GM19328 (cell line): ENCODE measurements at regions not wholly inside any gene's neighbourhood (a gene's known extent, or its start where the extent isn't known, plus 50 kb on each side); places are given as distances from the start of the nearest gene placed in this dataset.

ENCODE experiments used
- ATAC-seq: cut with Tn5 transposase; IDR thresholded peaks from one replicate; pipeline ENCODE4 v1.9.1; 2021; ENCODE audit warnings: mild to moderate bottlenecking, moderate library complexity; ENCODE audit not compliant: unreplicated experiment

DNA sequence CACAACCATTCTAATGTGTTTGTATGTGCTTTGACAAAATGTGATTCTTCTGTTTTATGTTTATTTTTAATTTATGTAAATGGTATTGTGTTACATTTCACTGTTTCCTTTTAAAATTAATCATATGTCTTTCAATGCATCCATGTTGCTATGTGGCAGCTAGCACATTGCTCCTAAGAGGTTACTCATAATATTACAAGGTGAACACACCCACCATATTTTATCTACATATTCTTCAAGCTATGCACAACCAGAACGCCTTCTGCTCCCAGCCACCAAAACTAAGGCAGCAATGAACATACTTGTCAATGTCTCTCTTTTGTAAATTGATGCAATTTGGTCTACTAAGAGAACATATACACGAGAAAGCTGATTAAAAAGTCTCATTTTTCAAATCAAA, 160.6 kb upstream of the OSR1 start:
- ATAC-seq: no peak

DNA sequence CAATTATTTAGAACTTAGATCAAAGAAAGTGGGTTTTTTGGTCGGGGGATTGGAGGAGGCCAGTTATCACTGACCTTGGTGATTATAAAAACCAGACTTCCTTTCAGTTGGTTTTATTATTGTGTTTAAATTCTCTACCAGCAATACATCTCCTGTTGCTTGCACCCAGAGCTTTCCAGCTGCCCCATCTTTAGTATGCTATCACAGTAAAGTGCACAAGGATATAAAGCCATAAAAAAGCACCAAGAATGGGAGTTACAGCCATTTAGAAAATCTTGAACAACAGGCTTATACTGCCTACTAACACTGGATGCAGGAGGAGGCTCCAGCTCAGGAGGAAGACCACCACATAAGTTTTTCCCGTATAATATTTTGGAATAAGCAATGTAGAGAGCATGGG, 148.7 kb upstream of the OSR1 start:
- no peak for ATAC-seq

DNA sequence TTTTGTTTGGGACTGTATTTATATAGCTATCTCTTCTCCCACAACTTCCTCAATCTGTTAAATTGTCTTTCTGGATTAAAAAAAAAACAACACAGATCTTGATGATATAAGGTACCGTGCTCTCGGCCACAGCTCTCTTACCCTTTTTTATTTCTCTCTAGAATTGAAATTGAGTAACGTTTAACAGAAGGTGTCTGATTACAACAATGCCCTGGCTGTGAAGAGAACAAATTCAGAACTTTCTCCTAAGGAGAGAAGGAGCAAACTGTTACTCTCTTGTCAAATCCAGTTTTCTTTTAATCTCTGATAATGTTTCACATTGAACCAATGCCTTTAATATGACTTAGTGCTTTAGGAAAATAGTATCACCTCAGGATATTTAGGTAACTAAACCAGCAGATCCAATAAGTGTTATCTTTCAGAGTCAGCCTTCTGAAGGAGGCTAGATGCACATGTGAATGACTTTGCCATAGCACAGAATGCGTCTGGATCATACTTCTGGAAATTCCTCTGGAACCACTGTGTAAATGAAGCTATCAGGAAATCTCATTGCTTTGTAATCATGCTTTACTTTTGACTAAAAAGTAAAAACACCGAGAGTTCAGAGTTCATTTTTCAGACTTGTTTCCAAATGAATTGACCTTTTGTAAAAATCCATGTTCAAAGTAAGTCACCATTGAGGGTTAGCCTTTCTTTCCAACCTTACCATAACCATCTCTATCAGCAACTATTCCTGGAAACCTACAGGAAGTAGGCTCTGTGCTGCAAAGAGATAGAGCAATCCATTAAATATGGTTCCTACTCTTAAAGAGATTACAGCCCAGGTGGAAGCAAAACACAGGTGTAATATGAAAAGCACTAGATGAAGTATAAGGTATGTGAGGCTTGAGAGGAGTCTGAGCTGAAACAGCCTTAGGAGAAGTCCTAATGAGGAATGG, 147.0 kb upstream of the OSR1 start:
- ATAC-seq: no peak

DNA sequence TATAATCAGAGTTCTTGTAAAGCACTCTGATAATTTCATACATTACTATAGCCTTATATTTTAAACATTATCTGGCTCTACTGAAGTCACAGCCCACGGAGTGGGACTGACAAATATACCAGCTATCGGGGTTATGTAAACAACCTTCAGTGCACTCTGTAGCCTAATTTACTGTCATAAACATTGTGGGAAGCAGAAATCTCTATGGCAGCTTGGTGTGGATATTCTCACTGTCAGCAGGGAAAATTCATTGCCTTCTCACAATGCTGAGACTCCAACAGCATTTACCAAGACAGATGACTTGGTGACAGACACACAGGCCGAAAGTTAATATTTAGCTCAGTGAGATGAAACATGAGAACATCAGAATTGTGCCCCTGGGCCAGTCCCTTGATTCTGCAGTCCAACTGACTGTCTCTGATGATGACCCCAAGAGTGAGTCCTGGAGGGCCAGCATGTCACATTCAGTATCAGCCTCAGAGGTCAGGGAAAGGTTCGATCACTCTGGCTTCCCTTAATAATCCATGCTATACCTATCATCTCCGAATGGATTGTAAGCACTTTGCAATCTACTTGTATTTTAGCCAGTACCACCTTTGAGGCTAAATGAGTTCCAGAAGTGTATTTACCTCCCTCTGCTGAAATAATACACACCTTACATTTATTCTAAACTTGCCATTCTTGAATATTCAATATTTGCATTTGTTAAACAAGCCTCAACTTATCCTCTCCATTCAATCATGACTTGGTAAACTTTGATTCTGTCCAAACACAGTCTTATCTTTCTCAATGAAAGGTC, 146.2 kb upstream of the OSR1 start:
- no peak for ATAC-seq

DNA sequence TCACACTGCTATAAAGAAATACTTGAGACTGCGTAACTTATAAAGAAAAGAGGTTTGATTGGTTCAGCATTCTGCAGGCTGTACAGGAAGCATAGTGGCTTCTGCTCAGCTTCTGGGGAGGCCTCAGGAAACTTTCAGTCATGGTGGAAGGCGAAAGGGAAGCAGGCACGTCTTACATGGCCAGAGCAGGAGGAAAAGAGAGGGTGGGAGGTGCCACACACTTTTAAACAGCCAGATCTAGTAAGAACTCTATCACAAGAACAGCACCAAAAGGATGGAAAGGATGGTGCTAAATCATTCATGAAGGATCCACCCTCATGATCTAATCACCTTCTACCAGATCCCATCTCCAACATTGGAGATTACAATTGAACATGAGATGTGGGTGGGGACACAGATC, 145.5 kb upstream of the OSR1 start:
- no peak for ATAC-seq

DNA sequence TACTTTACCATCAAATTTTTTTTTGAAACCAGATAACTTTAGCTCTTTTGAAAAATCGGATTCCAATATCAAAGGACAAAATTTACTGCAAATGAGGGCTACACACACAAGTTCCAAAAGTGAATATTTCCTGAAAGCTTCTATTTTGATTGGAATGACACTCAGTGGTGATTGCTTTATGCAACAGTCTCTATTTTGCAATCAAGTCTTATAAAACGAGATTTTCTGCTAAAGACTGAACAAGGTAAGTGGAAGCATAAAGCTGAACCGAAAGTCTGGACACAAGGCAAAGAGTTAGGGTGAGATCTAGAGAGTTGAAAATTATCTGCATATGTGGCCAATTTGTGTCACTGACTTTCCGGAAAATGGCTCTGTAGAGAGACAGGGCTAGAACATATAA, 145.0 kb upstream of the OSR1 start:
- ATAC-seq: no peak

DNA sequence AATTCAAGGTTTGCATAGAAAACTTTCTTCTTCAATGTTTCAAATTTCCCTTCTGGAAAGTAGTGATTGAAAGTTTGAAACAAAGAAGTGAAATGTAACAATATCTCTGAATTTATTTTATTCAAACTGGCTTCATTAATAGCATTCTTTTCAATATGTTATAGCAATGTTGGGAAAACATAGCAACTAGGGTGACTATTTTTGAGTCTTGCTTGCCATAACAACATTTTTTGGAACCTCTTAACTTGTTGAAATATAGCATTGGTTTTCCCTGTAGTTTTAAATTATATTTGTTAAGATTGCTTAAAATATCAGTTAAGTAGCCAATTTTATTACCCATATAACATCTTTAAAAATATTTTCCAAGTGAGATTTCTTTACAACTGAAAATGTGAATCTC, 141.7 kb upstream of the OSR1 start:
- ATAC-seq: no peak

DNA sequence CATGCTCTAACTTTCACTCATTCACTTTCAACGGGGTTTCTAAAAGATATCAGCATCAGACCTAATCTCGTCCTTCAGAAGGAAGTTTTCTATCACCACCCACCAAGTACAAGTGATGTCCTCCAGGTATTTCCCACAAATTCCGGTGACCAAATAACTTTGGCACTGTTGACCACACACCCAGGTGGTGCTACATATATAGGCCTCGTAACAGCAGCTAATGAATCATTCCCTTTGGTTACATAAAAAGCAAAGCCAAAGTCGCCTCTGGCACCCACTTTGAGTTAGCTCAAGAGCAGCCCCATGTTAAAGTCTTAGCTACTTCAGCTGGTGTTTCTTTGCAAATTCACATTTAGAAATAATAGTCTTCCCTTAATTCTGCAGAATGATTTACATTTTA, 138.2 kb upstream of the OSR1 start:
- no peak for ATAC-seq

DNA sequence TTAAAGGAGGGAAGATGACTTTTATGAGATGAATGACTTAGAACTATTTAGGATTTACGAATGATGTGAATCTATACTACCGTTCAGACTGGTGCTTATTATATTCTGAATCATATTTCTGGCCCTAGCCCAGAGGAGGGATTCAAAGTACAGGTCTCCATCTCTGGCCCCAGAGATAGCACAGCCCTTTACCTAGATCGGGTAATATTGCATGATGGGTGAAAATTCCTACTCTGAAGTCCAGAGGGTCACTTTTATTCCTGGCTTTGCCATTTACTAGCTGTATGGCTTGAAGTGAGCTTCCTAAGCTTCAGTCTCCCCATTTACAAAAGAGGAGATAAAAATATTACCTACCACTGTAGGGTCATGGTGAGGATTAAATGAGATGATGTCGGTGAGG, 135.8 kb upstream of the OSR1 start:
- no peak for ATAC-seq

DNA sequence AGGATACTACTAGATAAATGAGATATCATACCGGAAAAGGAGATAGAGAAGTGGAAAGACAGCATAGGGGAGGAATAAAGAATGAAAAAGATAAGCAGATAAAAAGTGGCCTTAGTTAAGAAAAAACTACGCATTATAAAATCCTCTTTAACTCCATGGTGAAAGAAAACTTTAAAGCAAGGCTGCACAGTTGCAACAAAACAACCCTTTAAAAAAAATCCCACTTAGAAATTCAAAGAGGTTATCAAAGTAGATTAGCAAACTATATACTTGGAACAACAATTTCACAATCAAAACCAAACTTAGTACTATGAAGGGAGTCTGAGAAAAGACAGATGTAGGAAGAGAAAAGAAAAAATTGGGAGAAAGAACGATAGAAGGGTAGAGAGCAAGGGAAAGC, 133.4 kb upstream of the OSR1 start:
- no peak for ATAC-seq

DNA sequence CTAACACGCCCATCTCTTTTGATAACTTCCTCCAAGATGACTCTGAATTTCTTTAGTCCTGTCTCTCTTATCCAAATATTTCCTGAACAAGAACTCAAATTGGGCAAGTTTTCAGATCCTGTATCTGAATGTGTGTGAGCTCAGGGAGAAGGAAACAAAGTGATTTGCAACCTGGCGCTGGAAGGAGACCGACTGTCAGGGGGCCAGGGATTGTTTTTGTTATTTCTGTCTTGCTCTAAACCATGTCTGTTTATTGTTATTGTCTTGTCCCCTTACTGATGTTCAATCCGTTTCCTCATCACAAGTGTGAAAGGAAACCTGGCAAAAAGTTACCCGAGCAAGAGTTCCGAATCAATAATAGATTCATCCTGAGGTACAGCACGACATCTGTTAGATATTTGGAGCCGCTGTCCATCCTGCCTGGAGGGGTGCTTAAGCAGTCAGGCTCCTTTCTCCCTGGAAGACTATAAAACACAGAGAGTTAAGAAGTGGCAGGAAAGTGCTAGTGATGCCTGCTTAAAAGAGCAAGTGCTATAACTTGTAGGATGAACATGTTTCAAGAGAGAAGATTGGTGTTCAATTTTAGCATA, 132.5 kb upstream of the OSR1 start:
- no peak for ATAC-seq

DNA sequence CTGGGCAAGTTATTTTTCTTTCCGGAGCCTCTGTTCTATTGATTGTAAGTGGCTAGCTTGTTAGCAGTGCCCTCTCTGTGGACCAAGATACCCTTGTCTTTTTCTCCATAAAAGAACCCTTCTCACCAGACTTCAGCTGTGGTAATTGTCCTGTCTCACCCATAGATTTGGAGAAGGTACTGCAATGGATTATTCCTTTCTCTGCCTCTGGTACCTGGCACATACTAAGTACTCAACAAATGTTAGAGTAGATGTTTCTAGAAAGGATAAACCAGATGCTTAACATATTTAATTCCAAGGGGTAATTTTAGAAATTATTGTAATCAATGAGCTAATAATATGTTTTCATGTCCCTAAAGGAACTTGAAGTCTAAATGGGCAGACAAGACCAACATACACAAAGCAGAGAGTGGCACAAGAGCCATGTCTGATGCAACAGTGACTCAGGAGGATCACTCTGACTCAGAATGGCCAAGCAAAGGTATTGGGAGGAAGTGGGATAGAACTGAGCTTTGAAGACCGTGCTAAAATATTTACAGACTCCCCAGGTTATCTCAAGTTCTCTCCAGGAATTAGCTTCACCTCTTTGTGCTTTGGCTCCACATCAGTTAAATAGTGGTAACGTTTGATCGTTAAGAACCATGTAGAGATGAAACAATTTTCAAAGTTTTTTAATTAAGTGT, 129.7 kb upstream of the OSR1 start:
- ATAC-seq: no peak

DNA sequence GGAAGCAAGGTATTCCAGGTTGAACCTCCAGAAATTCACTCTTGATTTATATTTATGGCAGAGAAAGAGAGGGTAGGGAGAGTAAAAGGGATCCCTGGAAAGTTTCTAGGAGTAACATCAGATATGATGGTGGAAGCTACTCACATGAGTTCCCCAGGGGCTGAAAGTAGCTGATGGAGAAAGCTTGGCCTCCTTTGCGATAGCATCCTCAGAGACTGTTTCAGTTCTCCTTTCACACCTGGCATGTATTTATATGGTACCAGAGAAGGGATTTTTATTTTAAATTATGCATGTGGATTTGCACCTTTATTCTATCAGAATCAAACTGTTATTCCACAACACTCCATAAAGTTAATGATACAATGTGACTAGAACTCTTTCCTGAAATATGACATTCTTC, 126.3 kb upstream of the OSR1 start:
- ATAC-seq: no peak

DNA sequence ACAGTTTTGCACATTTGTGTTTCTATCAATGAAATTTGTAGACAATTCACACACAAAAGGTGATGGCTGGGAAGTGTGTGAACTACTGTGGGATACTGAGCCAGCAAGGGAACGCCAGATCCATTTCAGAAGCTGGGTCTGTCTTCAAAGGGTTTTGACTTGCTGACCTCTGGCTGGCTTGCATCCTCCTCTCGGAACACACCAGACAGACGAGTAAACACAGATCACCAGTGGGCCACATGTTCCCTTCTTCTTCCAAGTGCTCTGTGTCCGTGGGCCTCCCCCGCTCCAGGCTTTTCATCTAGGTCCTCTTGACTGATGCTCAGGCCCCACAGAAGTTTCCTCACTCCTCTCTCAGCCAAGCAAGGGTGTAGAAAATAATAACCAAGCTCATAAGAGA, 122.2 kb upstream of the OSR1 start:
- no peak for ATAC-seq

DNA sequence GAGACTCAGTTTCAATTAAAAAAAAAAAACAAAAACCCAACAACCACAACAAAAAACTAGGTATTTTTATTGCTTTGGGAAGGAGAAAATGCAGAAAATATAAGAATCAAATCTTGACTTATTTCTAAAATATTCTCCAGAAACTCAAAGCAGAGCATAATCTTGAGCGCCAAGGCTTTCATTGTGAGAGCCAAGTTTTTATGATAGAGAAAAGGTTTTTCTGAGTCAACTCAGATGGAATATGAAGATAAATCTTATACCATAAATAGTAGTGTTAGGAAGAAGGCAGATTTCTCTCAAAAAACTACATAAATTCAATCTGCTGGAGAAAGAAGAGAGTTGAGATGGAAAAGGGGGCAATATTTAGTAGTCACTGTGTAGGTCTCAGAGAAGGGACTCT, 121.2 kb upstream of the OSR1 start:
- ATAC-seq: no peak

DNA sequence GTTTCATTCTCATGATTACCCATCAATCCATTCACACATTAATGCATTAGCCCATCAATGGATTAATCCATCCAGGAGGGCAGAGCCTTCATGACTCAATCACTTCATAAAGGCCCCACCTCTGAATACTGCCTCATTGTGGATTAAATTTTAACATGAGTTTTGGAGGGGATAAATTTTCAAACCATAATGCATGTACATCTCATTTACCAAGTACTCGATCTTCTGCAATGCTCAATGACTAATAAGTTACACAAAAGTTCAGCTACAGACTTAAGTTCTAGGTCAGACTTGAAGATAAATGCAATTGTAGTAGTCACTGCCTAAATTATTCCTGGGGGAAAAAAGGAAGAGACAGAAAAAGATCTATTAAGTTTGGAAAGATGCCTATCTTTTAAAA, 120.0 kb upstream of the OSR1 start:
- no peak for ATAC-seq

DNA sequence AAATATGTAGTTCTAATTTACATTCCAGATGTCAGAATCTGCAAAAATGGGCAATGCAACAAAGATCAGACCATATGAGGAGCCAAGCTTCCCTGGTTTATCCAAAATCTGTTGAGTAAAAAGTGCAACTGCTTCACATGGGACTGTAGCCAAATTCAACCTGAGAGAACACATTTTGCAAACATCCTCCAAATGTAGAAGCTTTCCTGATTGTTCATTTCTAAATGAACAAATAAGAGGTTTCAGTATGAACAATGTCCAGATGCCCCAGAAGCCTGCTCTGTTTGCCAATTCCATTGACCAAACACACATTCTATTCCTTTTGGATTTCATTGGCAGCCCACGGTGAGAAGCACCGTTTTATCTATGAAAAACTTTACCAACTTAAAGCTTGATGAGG, 117.9 kb upstream of the OSR1 start:
- no peak for ATAC-seq

DNA sequence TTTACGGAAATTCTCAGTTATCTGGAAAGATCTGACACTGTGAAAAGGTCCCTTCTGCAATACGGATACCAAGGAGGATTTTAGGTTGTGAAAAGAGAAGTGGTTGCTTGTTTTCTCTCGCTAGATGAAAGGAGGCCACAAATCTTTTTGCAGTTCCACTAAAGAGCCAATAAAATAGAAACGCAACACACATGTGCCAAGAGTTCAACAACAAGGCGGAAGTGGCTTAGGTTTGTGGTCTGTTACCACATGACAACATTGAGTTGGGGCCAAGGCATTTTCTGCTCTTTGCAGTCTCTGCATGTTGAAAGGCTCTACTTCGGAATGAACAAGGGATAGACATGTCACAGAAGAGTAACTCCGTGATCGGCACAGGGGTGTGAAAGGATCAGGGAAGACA, 115.7 kb upstream of the OSR1 start:
- ATAC-seq: peak; percentile 88

DNA sequence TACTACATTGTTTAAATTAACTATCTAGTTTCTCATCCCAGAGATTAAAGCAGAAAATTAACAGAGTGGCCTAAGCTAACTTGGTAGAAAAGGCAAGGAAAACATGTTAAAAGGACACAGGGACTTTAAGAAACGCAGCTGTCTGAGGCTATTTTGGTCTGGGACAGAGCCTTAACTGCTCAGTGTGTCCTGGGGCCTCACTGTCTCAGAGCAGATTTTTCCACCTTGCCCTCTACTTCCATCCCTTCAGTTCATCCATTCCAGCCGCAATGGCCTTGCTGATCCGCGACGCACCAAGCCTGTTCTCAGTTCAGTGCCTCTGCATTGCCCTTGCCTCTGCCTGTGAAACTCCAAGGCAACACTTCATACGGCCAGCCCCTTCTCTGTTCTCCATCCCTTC, 114.9 kb upstream of the OSR1 start:
- no peak for ATAC-seq

DNA sequence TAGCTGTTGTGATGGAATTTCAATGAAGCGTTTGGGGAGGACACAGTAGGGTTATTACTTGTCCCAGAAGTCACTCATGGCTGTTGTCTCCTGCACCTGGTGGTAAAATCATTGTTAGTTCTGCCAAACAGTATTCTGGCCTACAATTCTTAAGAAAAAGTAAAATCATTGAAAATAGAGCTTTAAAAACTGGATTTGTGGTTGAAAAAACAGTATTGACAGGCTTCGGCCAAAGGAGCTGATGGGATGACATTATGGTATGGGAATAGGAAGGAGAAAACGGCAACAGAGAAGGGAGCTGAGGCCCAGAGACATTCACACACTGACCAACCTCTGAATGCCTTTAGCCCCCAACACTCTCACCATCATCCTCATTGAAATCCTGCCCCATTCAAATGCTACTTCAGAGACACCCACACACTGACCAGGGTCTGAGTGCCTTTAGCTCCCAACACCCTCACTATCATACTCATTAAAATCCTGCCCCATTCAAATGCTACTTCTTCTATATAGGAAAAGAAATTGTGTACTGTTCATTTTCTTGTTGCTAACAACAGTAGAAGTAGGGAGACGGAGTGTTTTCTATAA, 114.1 kb upstream of the OSR1 start:
- no peak for ATAC-seq

DNA sequence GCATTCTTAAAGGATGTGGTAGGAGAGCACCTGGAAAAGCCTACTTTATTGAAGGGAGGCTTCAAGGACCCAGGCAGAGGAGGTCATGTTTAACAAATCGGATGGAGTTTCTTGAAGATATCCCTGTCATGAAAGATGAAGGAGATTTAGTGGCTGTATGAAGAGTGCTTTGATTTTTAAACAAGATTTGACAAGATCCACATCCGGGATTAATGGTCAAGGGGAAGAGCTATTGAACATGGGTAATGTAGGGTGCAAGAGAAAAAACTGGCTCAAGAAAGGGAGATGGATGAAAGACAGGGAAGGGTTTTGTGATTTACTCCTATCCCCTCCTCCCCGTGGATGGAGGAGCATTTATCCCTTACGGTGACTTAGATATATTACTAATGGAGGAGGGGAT, 113.1 kb upstream of the OSR1 start:
- no peak for ATAC-seq
